ENCODE measurements at regions not wholly inside any gene's neighbourhood (a gene's known extent, or its start where the extent isn't known, plus 50 kb on each side); places are given as distances from the start of the nearest gene placed in this dataset.

DNA sequence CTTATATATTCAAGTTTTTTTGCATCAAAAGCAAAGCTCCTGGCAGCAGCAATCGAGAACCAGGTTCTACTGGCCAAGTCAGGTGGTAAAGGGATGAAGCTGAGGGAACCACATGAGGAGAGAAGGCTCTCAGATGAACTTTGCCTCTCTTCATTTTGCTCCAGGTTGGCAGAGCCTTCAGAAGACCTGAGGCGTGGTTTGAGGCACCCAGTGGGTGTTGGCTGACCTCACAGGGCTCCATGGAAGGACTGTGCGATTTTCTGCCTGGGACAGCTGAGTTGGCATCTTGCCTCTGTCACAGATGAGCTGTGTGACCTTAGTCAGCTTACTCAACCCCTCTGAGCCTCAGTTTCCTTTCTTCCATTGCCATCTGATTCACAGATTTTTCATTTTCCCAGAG is 89.0 kb downstream of the INSIG2 start:
- no peak for TF ChIP-seq POLR2A (IDR thresholded peaks at IDR 0.05)
- TF ChIP-seq, protein P1, sequence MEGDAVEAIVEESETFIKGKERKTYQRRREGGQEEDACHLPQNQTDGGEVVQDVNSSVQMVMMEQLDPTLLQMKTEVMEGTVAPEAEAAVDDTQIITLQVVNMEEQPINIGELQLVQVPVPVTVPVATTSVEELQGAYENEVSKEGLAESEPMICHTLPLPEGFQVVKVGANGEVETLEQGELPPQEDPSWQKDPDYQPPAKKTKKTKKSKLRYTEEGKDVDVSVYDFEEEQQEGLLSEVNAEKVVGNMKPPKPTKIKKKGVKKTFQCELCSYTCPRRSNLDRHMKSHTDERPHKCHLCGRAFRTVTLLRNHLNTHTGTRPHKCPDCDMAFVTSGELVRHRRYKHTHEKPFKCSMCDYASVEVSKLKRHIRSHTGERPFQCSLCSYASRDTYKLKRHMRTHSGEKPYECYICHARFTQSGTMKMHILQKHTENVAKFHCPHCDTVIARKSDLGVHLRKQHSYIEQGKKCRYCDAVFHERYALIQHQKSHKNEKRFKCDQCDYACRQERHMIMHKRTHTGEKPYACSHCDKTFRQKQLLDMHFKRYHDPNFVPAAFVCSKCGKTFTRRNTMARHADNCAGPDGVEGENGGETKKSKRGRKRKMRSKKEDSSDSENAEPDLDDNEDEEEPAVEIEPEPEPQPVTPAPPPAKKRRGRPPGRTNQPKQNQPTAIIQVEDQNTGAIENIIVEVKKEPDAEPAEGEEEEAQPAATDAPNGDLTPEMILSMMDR (IDR thresholded peaks at IDR 0.05): no peak
- TF ChIP-seq EP300 (IDR thresholded peaks at IDR 0.05): no peak

Measured in ovary (tissue), 3 donors.